Umbilical cord (tissue), 1 donor: ENCODE measurements at regions not wholly inside any gene's neighbourhood (a gene's known extent, or its start where the extent isn't known, plus 50 kb on each side); places are given as distances from the start of the nearest gene placed in this dataset.
A peak's percentile ranks its signal among the peaks of the same experiment; 100 is the strongest.
"Not testable (repeated sequence)": the region's sequence is repeated elsewhere in the genome, so short reads cannot be mapped to it uniquely, and the experiment has no call there.

Experiments used
- DNase-seq: peaks from one replicate; pipeline ENCODE4 v3.0.0-alpha.2; 2015; ENCODE audit warnings: low spot score

DNA sequence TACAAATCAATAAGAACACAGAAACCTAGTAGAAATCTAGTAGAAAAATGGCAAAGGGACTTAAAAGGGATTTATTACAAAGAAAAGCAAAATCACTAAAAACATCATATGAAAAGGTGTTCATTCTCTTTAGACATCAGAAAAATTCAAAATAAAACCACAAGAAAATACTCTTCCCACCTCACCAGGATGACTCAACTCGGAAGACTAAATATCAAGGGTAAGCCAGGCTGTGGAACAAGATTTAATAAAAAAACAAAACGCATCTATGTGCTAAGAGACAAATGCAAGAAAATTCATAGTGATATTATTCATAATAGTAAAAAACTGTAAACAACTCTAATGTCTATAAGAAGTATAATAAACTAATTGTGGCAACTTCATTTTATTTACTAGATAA lies 181.6 kb upstream of the GHR start:
- no peak for DNase-seq

DNA sequence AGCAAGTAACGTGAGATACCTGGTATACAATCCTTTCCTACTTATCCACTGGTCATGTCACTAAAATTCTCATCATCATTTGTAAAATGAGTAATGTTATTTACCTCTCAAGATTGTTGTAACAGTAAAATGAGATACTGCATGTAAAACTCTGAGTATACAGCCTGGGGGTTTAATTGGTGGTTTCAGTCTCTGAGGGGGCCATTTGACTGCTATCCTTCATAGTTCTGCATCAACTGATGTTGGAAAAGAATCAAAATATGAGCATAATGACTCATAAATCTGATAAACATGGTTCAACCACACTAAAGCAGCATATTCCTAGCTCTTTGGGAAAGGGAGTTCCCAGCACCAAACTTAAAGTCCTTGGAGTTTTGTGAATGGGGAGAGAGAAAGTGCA lies 181.0 kb upstream of the GHR start:
- DNase-seq, result no peak

DNA sequence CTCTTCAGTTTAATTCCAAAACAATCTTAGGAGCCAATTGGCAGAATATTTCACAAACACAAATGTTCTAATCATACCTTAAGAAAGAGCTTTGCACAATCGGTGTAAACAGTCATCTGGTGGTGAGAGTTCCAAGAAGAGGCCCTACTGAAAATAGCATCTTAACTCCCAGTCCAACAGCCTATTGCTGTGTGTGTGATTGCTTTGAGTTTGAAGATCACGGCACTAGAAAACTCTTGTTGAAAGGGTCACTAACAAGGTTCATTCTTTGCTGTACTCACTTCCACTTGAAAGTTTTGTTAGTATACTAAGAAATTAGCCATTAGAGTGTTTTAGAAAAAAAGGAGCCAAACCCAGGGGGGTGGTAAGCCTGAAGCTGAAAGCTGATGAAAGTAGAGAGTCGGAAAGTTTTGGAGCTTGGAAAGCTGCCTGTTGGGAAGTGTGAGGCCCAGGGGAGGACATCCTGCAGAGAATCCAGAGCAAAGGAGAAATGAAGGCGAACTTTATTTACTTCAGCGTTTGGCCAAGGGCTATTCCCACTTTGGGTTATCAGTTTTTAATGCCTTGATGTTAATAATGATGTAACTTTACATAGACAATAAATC lies 180.3 kb upstream of the GHR start:
- DNase-seq, result no peak

- DNase-seq, result no peak
Measured at GRCh38 chr5:42252306-42252705, 170.9 kb upstream of the GHR start.

DNA sequence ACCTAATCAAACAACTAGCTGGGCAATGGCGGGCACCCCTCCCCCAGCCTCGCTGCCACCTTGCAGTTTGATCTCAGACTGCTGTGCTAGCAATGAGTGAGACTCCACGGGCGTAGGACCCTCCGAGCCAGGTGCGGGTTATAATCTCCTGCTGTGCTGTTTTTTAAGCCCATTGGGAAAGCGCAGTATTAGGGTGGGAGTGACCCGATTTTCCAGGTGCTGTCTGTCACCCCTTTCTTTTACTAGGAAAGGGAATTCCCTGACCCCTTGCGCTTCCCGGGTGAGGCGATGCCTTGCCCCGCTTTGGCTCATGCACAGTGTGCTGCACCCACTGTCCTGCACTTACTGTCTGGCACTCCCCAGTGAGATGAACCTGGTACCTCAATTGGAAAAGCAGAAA lies 163.3 kb upstream of the GHR start:
- not testable (repeated sequence) for DNase-seq

DNA sequence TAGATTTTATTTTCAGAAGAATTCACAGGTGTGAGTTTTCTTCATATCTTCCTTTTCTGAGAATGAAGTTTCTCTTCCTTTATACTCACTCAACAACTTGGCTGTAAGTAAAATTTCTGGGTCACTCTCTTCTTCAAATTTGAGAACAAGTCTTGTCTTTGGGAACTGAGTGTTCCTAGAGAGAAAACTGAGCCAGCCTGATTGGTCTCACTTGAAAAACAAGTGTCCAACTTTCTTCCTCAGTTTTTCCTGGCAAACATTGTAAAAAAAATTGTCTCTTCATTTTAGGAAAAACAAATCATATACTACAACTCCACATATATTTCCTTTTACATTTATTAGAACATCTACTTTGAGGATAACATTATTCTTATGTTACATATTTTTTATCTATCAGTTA lies 156.1 kb upstream of the GHR start:
- no peak for DNase-seq

DNA sequence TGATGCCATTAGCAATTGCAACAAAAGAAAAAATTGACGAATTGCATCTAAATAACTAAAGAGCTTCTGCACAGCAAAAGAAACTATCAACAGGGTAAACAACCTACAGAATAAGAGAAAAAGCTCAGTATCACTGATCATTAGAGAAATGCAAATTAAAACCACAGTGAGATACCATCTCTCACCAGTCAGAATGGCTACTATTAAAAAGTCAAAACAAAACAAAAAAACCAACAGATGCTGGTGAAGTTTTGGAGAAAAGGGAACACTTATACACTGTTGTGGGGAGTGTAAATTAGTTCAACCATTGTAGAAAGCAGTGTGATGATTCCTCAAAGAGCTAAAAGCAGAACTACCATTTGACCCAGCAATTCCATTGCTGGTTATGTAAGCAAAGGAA lies 155.1 kb upstream of the GHR start:
- DNase-seq, result not testable (repeated sequence)

- no peak for DNase-seq
Measured at GRCh38 chr5:42268630-42269029, 154.6 kb upstream of the GHR start.

DNA sequence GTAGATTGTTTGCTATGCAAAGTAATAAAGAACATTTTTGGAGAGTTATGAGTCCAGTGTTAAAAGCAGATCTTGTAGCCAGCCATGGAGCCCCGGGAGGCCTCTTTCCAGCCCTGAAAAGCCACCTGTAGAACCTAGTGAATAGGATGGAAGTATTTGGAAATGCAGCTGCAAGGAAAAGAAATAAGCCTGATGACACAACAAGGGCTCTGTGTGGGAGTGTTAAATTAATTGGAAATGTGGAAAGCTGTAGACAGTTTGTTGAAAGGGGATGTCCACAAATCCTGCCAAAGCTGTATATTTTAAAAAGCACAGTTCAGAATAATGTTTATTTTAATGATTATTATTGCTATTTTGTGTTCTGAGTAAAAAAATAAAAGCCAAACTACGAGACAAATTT lies 152.5 kb upstream of the GHR start:
- no peak for DNase-seq

DNA sequence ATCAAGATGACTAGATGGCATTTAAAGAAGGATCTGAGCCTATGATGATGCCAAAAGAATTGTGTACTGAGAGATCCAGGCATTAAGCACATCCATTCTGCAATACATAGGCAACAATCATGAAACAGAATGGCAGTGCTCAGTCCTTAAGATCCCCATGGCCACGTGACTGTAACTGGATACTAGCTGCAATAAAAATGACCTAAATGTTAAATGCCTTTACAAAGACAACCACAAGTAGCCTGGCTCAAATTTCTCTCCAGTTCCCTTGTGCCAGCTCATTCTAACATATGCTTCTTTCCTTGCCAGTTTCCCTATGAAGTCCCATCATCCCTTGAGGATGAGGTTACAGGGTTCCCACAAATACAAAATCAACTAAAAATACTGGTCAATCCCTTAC lies 148.3 kb upstream of the GHR start:
- DNase-seq, result no peak

DNA sequence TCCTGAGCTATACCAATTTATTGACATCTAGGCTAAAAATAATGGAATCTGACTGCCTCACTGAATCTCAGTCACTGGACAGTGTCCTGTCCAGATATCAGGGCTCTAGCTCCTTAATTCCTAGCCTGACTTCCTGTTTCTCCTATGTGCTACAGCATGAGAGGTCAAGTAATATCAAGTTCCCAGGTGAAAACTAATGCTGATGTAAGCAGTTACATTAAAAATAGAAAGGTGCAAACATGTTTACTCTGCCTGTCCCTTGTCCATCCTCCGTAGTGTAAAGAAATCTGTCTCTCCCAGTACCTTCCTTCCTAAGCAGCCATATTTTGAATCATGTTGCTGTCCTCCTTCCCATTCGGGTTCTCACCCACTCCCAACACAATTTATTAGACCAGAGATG lies 145.9 kb upstream of the GHR start:
- DNase-seq, result no peak

GRCh38 chr5:42284584-42284983 lies 138.7 kb upstream of the GHR start:
- DNase-seq, result no peak

DNA sequence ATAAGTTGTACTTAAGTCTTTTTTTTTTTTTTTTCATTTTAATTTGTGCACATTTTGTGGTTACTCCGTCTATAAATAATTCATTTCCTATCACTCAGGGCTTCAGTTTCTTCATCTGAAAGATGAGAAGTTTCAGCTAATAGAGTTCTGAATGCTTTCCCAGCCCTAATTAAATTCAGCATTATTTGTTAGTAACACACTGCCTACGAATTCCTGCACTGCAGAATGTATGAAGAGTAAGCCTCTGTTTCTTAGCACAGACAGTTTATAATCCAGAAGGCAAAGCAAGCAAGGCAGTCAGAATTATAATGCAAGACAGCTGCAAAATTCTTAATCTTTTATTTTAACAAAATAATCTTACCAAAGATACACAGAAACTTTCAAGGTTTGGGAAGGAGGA lies 138.0 kb upstream of the GHR start:
- no peak for DNase-seq

DNA sequence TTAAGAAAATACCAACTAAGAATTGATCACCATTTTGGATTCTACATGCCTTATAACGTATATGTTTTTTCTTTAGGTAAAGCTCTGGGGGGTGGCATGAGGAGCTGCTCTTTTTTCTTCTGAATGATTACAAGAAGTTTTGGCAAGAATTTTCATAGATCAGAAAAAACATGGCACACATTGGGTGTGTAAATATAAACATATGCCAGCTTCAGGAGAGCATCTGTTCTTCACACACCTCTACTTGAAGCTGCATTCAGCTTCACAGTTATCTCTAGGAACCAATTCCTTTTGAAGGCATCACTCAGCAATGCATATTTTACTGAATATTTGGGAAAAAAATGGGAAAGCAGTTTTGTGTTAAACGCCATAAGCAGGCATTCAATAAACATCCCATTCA lies 122.7 kb upstream of the GHR start:
- DNase-seq, result no peak

GRCh38 chr5:42301349-42301748 lies 121.9 kb upstream of the GHR start:
- DNase-seq, result no peak

- peak; percentile 3 for DNase-seq
Measured at GRCh38 chr5:42302186-42302585, 121.1 kb upstream of the GHR start.

GRCh38 chr5:42306287-42306686 lies 117.0 kb upstream of the GHR start:
- DNase-seq, result no peak

GRCh38 chr5:42309865-42310264 lies 113.4 kb upstream of the GHR start:
- DNase-seq, result no peak

- no peak for DNase-seq
Measured at GRCh38 chr5:42315214-42315613, 108.0 kb upstream of the GHR start.

GRCh38 chr5:42317575-42317974 lies 105.7 kb upstream of the GHR start:
- DNase-seq, result no peak

DNA sequence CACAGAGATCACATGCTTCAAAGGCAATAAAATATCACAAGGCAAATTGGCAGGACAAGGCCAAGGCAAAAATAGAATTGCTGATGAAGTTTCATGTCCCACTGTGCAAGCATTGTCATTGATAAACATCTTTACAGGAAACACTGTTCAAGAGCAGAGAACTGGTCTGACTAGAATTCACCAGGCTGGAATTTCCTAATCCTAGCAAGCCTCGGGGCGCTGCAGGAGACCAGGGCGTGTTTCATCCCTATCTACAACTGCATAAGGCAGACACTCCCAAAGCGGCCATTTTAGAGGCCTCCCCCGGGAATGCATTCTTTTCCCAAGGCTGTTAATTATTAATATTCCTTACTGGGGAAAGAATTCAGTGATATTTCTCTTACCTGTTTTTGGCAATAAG lies 103.7 kb upstream of the GHR start:
- not testable (repeated sequence) for DNase-seq

DNA sequence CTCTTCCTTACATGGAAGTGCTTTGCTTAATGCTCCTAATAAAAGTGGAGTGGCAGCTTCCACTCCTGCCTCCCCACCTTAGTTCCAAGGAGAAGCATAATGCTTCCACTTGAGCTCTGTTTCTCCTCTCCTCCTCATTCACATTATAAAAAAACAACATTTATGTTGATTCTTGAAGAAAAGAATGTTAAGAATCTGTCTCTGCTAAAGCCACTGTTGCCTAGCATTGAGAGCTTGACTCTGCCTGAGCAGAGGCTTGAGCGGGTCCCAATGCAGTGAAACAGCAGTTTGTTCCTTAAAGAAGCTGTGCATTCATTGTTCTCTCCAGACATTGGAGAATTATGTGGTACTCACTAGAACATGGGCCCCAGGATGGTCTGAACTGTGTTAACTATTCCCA lies 101.5 kb upstream of the GHR start:
- peak; percentile 33 for DNase-seq

- no peak for DNase-seq
Measured at GRCh38 chr5:42337143-42337542, 86.1 kb upstream of the GHR start.

GRCh38 chr5:42337607-42338006 lies 85.6 kb upstream of the GHR start:
- no peak for DNase-seq

DNA sequence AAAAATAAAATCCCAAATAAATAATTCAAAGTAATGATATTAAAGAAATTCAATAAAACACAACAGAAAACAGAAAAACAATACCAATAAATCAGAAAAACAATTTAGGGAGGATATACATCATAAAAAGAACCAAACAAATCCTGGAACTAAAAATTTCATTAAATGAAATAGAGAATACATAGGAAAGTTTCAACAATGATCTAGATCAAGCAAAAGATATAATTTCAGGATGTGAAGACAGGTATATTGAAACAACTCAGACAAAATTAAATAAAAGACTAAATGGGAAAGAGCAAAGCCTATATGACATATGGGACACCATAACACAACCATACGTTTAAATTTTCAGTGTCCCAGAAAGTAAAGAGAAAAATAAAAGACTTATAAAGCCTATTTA lies 85.1 kb upstream of the GHR start:
- DNase-seq, result no peak
